GM21528 (cell line): ENCODE measurements at regions not wholly inside any gene's neighbourhood (a gene's known extent, or its start where the extent isn't known, plus 50 kb on each side); places are given as distances from the start of the nearest gene placed in this dataset.
"Not testable (repeated sequence)": the region's sequence is repeated elsewhere in the genome, so short reads cannot be mapped to it uniquely, and the experiment has no call there.

Experiments used
- ATAC-seq: cut with Tn5 transposase; IDR thresholded peaks from one replicate; pipeline ENCODE4 v1.9.1; 2021; ENCODE audit warnings: mild to moderate bottlenecking, moderate library complexity; ENCODE audit not compliant: unreplicated experiment, low FRiP score

GRCh38 chr13:60214213-60215055 is 50.7 kb upstream of the DIAPH3 start:
- ATAC-seq, result no peak

DNA sequence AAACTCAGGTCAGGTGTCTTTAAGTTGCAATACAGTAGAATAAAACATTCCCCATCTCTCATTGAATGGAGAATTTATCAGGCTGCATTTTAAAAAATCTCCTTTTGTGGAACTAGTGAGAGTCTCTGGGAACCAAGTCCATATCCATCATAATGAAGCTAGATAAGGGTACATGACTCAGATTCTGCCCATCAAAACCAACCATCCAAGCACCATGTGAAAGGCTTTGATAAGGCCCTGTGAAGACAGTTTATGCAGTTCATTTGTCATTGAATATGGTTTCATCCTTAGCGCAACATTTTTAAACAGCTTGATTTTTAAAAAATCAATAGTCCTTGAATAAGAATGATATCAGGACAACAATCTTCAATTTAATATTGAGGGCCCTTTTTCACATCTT is 56.3 kb upstream of the DIAPH3 start:
- no peak for ATAC-seq

- ATAC-seq, result no peak
Measured at GRCh38 chr13:60221581-60221980, 57.9 kb upstream of the DIAPH3 start.

DNA sequence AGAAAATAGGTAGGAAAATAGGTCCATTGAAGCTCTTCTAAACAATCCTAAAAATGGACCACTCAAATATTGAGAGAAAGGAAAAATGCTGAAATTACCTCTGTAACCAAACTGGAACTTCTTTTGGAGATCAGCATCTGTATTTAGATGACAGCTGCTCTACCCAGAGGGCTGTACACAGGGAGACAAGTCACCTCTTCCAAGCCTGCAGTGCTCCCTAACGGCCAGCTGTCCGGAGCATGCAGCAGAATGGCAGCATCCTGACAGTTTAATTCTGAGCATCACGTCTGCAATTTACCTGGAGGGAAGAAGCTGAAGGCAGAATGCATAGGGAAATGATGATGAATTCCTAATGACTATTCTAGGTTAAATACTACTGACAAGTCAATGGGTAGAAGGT is 62.8 kb upstream of the DIAPH3 start:
- ATAC-seq, result no peak

GRCh38 chr13:60227158-60227557 is 63.4 kb upstream of the DIAPH3 start:
- no peak for ATAC-seq

GRCh38 chr13:60229708-60230272 is 66.1 kb upstream of the DIAPH3 start:
- ATAC-seq, result no peak

DNA sequence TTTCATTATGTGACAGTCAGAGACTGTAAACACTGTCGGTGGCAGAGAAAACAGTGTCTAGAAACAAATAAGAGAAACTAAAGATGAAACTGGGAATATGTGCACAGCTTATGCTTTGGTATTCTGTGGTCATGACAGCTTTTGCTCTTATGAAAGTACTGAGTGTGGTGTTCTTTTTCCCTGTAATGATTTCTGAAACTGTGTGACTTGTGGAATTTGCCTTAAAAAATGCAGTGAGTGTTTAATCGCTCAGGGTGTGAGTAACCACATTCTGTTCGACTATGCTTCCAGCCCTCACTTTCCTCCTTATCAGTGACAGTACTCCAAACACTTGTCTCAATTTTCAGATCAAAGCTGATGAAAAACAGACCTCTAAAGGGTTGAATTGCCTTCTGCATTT is 66.9 kb upstream of the DIAPH3 start:
- peak; percentile 82 for ATAC-seq

DNA sequence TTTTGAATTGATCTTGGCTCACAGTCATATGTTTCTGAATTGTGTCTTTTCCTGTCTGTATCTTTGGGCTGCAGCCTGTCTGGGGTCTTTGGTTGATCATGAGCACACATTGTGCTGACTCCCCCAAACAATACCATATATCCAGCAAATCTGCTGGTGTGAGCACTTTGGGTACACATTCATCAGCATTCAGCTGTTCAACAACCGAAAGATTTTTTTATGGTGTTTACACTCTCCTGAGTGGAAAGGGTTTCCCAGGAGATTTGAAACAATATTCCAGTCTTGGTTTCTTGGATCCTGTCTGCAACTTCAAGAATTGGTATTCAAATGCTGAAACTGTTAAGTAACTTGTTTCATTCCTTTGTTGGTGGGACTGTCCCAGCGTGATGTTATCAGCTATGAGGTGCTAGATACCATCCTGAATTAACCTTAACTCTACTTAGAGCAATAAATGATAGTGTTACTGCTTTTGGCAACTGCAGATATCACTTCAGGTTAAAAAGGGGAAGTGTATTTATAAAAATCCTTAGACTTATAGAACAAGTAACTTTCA is 78.4 kb upstream of the DIAPH3 start:
- no peak for ATAC-seq

DNA sequence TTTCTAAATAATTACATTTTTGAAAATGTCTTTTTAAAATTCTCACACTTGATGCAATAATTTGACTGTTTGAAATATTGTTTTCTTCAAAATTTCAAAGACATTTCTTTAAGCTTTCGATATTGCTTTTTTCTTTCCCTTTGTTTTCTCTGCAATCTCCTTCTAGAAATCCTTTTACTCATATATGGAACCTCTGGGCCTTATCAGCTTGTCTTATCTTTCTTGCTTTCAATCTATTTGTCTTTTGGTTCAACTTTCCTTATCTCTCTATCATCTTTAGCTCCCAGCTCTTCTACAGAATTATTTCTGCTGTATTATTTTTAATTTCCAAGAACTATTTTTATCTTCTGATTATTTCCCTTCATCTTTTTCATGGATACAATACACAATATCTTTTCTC is 80.7 kb upstream of the DIAPH3 start:
- ATAC-seq, result no peak

- not testable (repeated sequence) for ATAC-seq
Measured at GRCh38 chr13:60251419-60251818, 87.7 kb upstream of the DIAPH3 start.

DNA sequence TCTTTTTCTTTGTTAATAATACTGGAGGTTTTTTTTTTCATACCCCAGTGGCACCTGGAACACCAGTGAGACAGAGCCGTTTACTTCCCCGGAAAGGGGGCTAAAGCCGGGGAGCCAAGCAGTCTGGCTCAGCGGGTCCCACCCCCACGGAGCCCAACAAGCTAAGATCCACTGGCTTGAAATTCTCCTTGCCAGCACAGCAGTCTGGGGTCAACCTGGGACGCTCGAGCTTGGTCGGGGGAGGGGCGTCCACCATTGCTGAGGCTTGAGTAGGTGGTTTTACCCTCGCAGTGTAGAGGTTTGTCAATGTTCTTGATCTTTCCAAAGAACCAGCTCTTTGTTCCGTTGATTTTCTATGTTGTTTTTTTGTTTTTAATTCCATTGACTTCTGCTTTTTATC is 94.6 kb upstream of the DIAPH3 start:
- no peak for ATAC-seq

DNA sequence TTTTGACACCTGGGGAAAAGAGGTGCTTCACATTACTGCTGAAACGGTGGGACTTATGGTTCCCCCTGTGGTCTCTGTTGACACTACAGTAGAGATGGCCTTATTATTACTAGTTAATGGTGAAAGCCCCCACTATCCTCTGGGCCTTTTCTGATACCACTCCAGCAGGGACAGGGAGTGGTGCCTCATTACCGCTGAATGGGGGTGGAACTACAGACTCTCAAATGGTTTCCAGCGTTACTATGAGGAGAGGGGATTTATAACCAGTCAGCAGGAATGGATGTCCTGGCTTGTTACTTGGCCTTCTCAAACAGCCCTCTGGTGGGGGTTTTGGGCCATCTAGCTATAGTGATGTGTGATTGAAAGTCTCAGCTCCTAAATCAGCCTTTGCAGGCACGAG is 96.7 kb upstream of the DIAPH3 start:
- ATAC-seq, result no peak

- ATAC-seq, result no peak
Measured at GRCh38 chr13:60261432-60262351, 98.0 kb upstream of the DIAPH3 start.

- no peak for ATAC-seq
Measured at GRCh38 chr13:60265566-60265965, 101.8 kb upstream of the DIAPH3 start.

GRCh38 chr13:60267498-60268202 is 103.9 kb upstream of the DIAPH3 start:
- no peak for ATAC-seq

DNA sequence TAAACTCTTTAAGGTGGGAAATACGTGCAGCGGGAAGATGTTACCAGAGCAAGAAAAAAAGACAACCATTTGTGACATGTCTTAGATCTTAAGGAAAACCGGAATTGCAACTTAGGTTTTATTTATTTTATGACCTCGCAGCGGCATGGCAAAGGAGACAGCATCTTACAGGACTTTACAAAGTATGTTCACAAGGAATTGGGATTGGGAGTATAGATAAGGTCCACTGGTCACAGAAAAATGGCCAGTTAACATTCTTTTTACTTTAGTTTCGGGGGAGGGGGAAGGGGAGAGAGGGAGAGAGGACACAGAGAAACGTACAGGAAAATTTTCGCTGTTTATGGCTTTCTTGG is 104.5 kb upstream of the DIAPH3 start:
- no peak for ATAC-seq

DNA sequence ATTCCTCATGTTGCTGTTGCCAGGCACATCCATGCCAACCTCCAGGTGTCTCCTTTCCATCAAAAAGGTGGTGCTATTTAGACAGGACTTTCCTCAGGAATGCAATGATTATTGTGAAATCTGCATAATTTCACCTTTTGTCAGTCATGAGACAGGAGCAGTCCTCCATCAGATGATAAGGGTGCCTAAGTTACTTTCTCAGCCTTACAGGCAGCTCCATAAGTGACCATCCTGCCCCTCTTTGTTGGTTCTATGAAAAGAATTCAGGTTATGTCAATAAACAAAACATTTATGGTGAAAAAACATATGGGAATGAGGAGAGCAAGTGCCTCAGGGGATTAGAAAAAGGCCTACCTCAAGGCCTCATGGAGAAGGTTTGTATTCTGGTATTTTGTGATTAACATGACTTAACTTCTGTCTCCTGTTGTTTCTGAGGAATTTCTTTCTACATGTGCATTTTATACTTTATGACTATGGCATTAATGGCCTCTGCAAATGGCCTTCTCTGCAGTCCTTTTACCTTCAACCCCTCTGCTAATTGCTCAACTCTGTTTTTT is 110.3 kb upstream of the DIAPH3 start:
- ATAC-seq, result no peak

DNA sequence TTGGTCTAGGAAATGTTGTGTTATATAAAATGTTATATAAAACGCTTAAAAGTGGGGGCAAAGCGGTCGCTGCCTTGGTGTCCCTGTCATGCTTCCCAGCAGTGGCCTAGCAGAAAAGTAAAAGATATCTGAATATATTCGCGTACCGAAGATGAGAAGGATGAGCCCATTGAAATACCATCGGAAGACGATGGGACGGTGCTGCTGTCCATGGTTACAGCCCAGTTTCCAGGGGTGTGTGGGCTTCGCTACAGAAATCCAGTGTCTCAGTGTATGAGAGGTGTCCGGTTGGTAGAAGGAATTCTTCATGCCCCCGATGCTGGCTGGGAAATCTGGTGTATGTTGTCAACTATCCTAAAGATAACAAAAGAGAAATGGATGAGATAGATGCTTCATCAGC is 110.9 kb upstream of the DIAPH3 start:
- no peak for ATAC-seq

DNA sequence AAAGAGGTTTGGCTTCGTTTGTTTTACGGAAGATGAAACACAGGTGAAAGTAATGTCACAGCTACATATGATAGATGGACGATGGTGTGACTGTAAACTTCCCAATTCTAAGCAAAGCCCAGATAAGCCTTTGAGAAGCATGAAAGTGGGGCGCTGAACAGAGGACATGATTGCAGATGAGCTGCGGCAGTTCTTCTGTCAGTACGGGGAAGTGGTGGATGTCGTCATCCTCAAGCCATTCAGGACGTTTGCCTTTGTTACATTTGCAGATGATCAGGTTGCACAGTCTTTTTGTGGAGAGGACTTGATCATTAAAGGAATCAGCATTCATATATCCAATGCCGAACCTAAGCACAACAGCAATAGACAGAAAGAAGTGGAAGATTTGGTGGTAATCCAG is 111.5 kb upstream of the DIAPH3 start:
- ATAC-seq, result no peak

DNA sequence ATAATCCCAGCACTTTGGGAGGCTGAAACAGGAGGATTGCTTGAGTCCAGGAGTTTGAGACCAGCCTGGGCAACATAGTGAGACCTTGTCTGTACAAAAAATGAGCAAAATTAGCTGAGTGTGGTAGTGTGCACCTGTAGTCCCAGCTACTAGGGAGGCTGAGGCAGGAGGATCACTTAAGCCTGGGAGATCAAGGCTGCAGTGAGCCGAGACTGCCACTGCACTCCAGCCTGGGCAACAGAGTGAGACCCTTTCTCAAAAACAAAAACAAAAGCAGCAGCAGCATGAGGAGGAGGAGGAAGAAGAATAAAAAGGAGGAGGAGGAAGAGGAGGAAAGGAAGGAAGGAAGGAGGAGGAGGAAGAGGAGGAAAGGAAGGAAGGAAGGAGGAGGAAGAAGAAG is 116.5 kb upstream of the TDRD3 start:
- ATAC-seq, result not testable (repeated sequence)
